PC-9 (cell line): ENCODE measurements at regions not wholly inside any gene's neighbourhood (a gene's known extent, or its start where the extent isn't known, plus 50 kb on each side); places are given as distances from the start of the nearest gene placed in this dataset.
"Not testable (repeated sequence)": the region's sequence is repeated elsewhere in the genome, so short reads cannot be mapped to it uniquely, and the experiment has no call there.

Source experiments
- BruUV-seq: library from RNA; stranded (reverse); fragments of 400-500 nt; replicated peaks from 2 replicates; lab custom pipeline; 2021; lab: Mats Ljungman, UMichigan
- CTCF ChIA-PET: fragments of 300-600 bp; sonication (Branson Sonifier 250); formaldehyde crosslinking; loops from one replicate; lab custom pipeline; 2022; ENCODE audit warnings: antibody characterized with exemption; lab: Charles Lee
- POLR2A ChIA-PET: fragments of 300-600 bp; sonication (Branson Sonifier 250); formaldehyde crosslinking; loops from one replicate; lab custom pipeline; 2022; ENCODE audit warnings: antibody characterized with exemption; ENCODE audit not compliant: unreplicated experiment; lab: Charles Lee
- DNase-seq, 2 experiments: peaks; one replicate each; pipeline versions ENCODE4 v3.0.0 to v3.0.0-alpha.2; 2015 to 2022; ENCODE audit warnings: mixed read lengths in 1 of 2
- H2AFZ ChIP-seq: fragments of 200-600 bp; sonication (generic); 2 replicates; pipeline ENCODE4 v1.8.1; 2017; ENCODE audit warnings: antibody characterized with exemption
- H3F3A ChIP-seq: fragments of 200-600 bp; sonication (generic); 2 replicates; pipeline ENCODE4 v1.8.1; 2017; ENCODE audit warnings: antibody characterized with exemption, mild to moderate bottlenecking, low read depth; ENCODE audit not compliant: insufficient read depth
- H3K27ac ChIP-seq: fragments of 200-600 bp; sonication (generic); 2 replicates; pipeline ENCODE4 v1.6.1; 2016; ENCODE audit warnings: mixed run types
- H3K27me3 ChIP-seq: fragments of 200-600 bp; sonication (generic); 2 replicates; pipeline ENCODE4 v1.6.1; 2016; ENCODE audit warnings: low read depth, mixed run types; ENCODE audit not compliant: insufficient read depth
- H3K36me3 ChIP-seq: fragments of 200-600 bp; sonication (generic); 2 replicates; pipeline ENCODE4 v1.6.1; 2016; ENCODE audit warnings: low read depth, mixed run types
- H3K4me1 ChIP-seq: fragments of 200-600 bp; sonication (generic); replicated peaks from 2 replicates; pipeline ENCODE4 v1.6.1; 2016; ENCODE audit warnings: mixed run types; ENCODE audit not compliant: insufficient read depth
- H3K4me2 ChIP-seq: fragments of 200-600 bp; sonication (generic); 2 replicates; pipeline ENCODE4 v1.6.1; 2017; ENCODE audit warnings: mixed run types
- H3K4me3 ChIP-seq: fragments of 200-600 bp; sonication (generic); 2 replicates; pipeline ENCODE4 v1.6.1; 2016; ENCODE audit warnings: mixed run types
- H3K79me2 ChIP-seq: fragments of 200-600 bp; sonication (generic); 2 replicates; pipeline ENCODE4 v1.6.1; 2017; ENCODE audit warnings: low read depth, mixed run types
- H3K9me2 ChIP-seq: fragments of 200-600 bp; sonication (generic); 2 replicates; pipeline ENCODE4 v1.8.1; 2017; ENCODE audit warnings: mild to moderate bottlenecking; ENCODE audit not compliant: insufficient read depth
- H3K9me3 ChIP-seq: fragments of 200-600 bp; sonication (generic); 2 replicates; pipeline ENCODE4 v1.8.1; 2016; ENCODE audit warnings: low read depth; ENCODE audit not compliant: insufficient read depth
- H4K20me1 ChIP-seq: fragments of 200-600 bp; sonication (generic); 2 replicates; pipeline ENCODE4 v1.8.1; 2017; ENCODE audit not compliant: insufficient read depth
- CTCF ChIP-seq: fragments of 200-600 bp; sonication (generic); conservative IDR thresholded peaks from 2 replicates; pipeline ENCODE4 v1.6.1; 2017; ENCODE audit warnings: mixed run types, antibody characterized with exemption, mild to moderate bottlenecking, moderate library complexity
- EZH2 ChIP-seq: fragments of 200-600 bp; sonication (generic); IDR thresholded peaks from 2 replicates; pipeline ENCODE4 v1.8.0; 2017; ENCODE audit warnings: antibody characterized with exemption, low read depth
- intact Hi-C: fragments of 100-400 bp; cut with micrococcal nuclease; formaldehyde crosslinking; loops from one replicate; pipeline ENCODE4 v1.10.0; 2022; ENCODE audit not compliant: unreplicated experiment

- no peak overlapping the region for H3K27ac ChIP-seq
- no peak overlapping the region for H3K4me3 ChIP-seq
- no peak overlapping the region for H3K4me2 ChIP-seq
- no TSS peak for BruUV-seq
- H3F3A ChIP-seq = no peaks in the 10 kb centered on the region
- no peak for TF ChIP-seq CTCF
- no peak for TF ChIP-seq EZH2
- no peaks in the 10 kb centered on the region for H4K20me1 ChIP-seq
- no peak overlapping the region for H2AFZ ChIP-seq
- intact Hi-C loops = no loop called here
- H3K9me3 ChIP-seq = no peaks in the 10 kb centered on the region
- 0 out of 2 replicates have a peak, but pooled peaks cover 12% of the 10 kb centered on the region for H3K27me3 ChIP-seq
- no peaks in the 10 kb centered on the region for H3K79me2 ChIP-seq
- no peaks in the 10 kb centered on the region for H3K4me1 ChIP-seq
- CTCF ChIA-PET = no interaction called here
- no peaks in the 10 kb centered on the region for H3K9me2 ChIP-seq
- POLR2A ChIA-PET = no interaction called here
- DNase-seq = no peak
- H3K36me3 ChIP-seq = no peaks in the 10 kb centered on the region
These were observed 134.9 kb downstream of the ZNF22 start for GRCh38 chr10:45135443-45136198.

GRCh38 chr10:45136256-45136655, 135.5 kb downstream of the ZNF22 start:
- no peak for TF ChIP-seq EZH2
- TF ChIP-seq CTCF = no peak
- no TSS peak for BruUV-seq
- Histone ChIP-seq H2AFZ (no peak overlapping the region), H3K36me3 (no peaks in the 10 kb centered on the region), H3F3A (no peaks in the 10 kb centered on the region), H3K4me3 (no peak overlapping the region), H3K79me2 (no peaks in the 10 kb centered on the region), H3K27me3 (0 out of 2 replicates have a peak, but pooled peaks cover 12% of the 10 kb centered on the region), H3K27ac (no peak overlapping the region), H3K9me2 (no peaks in the 10 kb centered on the region), H4K20me1 (no peaks in the 10 kb centered on the region), H3K4me1 (no peaks in the 10 kb centered on the region), H3K9me3 (no peaks in the 10 kb centered on the region), H3K4me2 (no peak overlapping the region)
- intact Hi-C loops = no loop called here
- DNase-seq = no peak
- ChIA-PET POLR2A (no interaction called here), CTCF (no interaction called here)

- no peak overlapping the region for H3K4me3 ChIP-seq
- no peaks in the 10 kb centered on the region for H4K20me1 ChIP-seq
- BruUV-seq = no TSS peak
- DNase-seq = no peak
- POLR2A ChIA-PET = no interaction called here
- H3K79me2 ChIP-seq = no peaks in the 10 kb centered on the region
- H3K36me3 ChIP-seq = no peaks in the 10 kb centered on the region
- CTCF ChIA-PET = no interaction called here
- H3K27me3 ChIP-seq = peaks cover 22% of the 10 kb centered on the region; the same call in 1 of the 2 replicates
- H3K27ac ChIP-seq = no peak overlapping the region
- no peaks in the 10 kb centered on the region for H3K4me1 ChIP-seq
- H3K4me2 ChIP-seq = no peak overlapping the region
- intact Hi-C loops = no loop called here
- H3K9me2 ChIP-seq = no peaks in the 10 kb centered on the region
- no peaks in the 10 kb centered on the region for H3K9me3 ChIP-seq
- H2AFZ ChIP-seq = no peak overlapping the region
- H3F3A ChIP-seq = no peaks in the 10 kb centered on the region
- no peak for TF ChIP-seq CTCF
- no peak for TF ChIP-seq EZH2
These were observed 143.8 kb downstream of the ZNF22 start for GRCh38 chr10:45144326-45145070.

GRCh38 chr10:45145143-45145542, 144.4 kb downstream of the ZNF22 start:
- H3F3A ChIP-seq, H2AFZ ChIP-seq, H3K79me2 ChIP-seq, POLR2A ChIA-PET, BruUV-seq, H3K4me2 ChIP-seq, intact Hi-C loops, DNase-seq, H3K4me1 ChIP-seq, H3K36me3 ChIP-seq, H3K9me3 ChIP-seq, H4K20me1 ChIP-seq, H3K9me2 ChIP-seq, H3K4me3 ChIP-seq, CTCF ChIA-PET, H3K27ac ChIP-seq: not testable (repeated sequence)
- peaks cover 18% of the 10 kb centered on the region; the same call in 1 of the 2 replicates for H3K27me3 ChIP-seq
